ENCODE measurements at regions not wholly inside any gene's neighbourhood (a gene's known extent, or its start where the extent isn't known, plus 50 kb on each side); places are given as distances from the start of the nearest gene placed in this dataset.

DNA sequence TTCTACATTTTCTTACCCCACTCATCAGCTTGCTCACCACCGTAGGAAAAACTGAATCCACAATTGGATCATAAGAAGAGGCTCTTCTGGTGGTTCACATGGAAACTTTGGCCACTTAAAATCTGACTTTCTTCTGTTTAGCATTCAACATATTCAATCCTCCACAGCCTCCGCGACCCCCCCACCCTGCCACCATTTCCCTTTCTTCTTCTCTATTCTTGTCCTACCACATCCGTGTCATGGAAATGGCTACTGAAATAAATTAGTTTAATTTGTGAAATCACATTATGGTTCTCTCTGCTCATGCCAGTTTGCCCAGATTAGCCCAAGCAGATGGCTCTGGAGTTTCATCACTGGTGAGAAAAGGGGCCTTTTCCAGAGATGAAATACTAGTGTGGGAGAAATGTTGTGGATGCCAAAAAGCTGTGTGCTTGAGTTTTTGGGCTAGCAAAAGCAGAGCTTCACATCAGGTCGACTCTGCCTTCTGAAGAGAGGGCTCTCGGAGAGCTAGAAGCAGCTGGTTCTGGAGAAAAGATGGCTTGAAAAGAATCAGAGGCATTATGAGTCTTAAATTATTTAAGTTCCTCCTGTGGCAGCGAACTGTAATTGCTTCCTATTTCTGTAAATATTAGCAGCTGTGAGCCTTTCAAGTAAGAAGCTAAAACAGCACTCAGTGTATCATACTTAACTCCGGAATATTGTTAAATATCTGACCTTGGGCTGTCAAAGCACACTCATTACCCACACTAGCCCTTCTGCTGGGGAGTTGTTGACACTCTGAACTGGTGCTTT, 107.1 kb downstream of the MAT2B start:
- no peak overlapping the region for H3K4me3 ChIP-seq
- no peaks in the 10 kb centered on the region for H3K4me1 ChIP-seq
- ATAC-seq = no peak
- no peaks in the 10 kb centered on the region for H3K36me3 ChIP-seq
- DNase-seq = no peak
- TF ChIP-seq CTCF (IDR thresholded peaks at IDR 0.05) = no peak
- no peak overlapping the region for H3K27ac ChIP-seq
- intact Hi-C loops (cut with DNase I) = no loop called here
- H3K27me3 ChIP-seq = no peaks in the 10 kb centered on the region
- no peaks in the 10 kb centered on the region for H3K9me3 ChIP-seq

GRCh38 chr5:163613150-163613442, 107.7 kb downstream of the MAT2B start:
- H3K27me3 ChIP-seq = no peaks in the 10 kb centered on the region
- no peak overlapping the region for H3K4me3 ChIP-seq
- no peaks in the 10 kb centered on the region for H3K9me3 ChIP-seq
- no peak for DNase-seq
- no peak for ATAC-seq
- H3K27ac ChIP-seq = no peak overlapping the region
- TF ChIP-seq CTCF (IDR thresholded peaks at IDR 0.05) = no peak
- no peaks in the 10 kb centered on the region for H3K4me1 ChIP-seq
- intact Hi-C loops (cut with DNase I) = no loop called here
- H3K36me3 ChIP-seq = no peaks in the 10 kb centered on the region

- DNase-seq = no peak
- Histone ChIP-seq H3K27ac (no peak overlapping the region), H3K4me1 (no peaks in the 10 kb centered on the region), H3K27me3 (no peaks in the 10 kb centered on the region), H3K4me3 (no peak overlapping the region), H3K36me3 (no peaks in the 10 kb centered on the region), H3K9me3 (no peaks in the 10 kb centered on the region)
- intact Hi-C loops (cut with DNase I) = no loop called here
- no peak for TF ChIP-seq CTCF (IDR thresholded peaks at IDR 0.05)
- no peak for ATAC-seq
These were observed 109.4 kb downstream of the MAT2B start for GRCh38 chr5:163614787-163615186.

DNA sequence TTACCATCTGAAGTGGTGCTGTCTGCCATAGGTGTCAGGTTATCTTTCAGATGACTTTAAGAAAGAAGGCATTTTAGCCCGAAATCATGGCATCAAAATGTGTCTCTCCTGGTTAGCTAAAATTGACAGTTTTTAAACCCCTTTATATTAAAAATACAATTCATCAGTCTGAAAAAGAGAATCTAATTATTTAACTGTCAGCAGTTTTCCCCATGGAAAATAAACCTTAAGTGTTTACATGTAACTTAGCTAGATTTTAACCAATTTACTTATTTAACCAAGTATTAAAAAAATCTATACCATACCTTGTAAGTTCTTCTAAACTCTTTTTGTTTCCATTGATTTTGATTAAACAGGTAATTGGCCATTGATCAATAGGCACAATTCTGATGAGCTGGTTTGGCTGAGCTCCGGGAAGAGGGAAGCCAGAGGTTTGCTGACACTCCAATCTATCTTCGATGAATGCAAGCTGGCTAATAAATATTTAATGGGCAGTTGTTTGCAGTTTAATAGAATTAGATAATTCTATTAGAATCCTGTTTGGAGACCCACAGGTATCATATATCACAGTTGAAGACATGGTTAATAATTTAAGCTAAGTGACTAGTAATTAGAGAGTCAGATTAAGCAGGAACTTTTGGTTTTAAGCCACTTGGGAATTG, 114.0 kb downstream of the MAT2B start:
- ATAC-seq = no peak
- Histone ChIP-seq H3K27me3 (no peaks in the 10 kb centered on the region), H3K4me1 (no peaks in the 10 kb centered on the region), H3K9me3 (no peaks in the 10 kb centered on the region), H3K36me3 (no peaks in the 10 kb centered on the region), H3K4me3 (no peak overlapping the region), H3K27ac (no peak overlapping the region)
- intact Hi-C loops (cut with DNase I) = no loop called here
- no peak for TF ChIP-seq CTCF (IDR thresholded peaks at IDR 0.05)
- DNase-seq = no peak

- intact Hi-C loops (cut with DNase I) = no loop called here
- DNase-seq = no peak
- Histone ChIP-seq H3K27ac (no peak overlapping the region), H3K4me3 (no peak overlapping the region), H3K36me3 (no peaks in the 10 kb centered on the region), H3K4me1 (no peaks in the 10 kb centered on the region), H3K27me3 (no peaks in the 10 kb centered on the region), H3K9me3 (no peaks in the 10 kb centered on the region)
- ATAC-seq = no peak
- no peak for TF ChIP-seq CTCF (IDR thresholded peaks at IDR 0.05)
These were observed 114.5 kb downstream of the MAT2B start for GRCh38 chr5:163619951-163620350.

Data from upper lobe of right lung (tissue), 1 donor.